HG03460 (cell line): ENCODE measurements at regions not wholly inside any gene's neighbourhood (a gene's known extent, or its start where the extent isn't known, plus 50 kb on each side); places are given as distances from the start of the nearest gene placed in this dataset.
"Not testable (repeated sequence)": the region's sequence is repeated elsewhere in the genome, so short reads cannot be mapped to it uniquely, and the experiment has no call there.

ENCODE experiments used
- ATAC-seq: cut with Tn5 transposase; IDR thresholded peaks from one replicate; pipeline ENCODE4 v1.9.1; 2021; ENCODE audit not compliant: unreplicated experiment

- ATAC-seq: no peak
These were observed 132.6 kb upstream of the ETV3 start for GRCh38 chr1:157270705-157271274.

GRCh38 chr1:157269656-157270375 lies 131.6 kb upstream of the ETV3 start:
- peak; percentile 83 for ATAC-seq

GRCh38 chr1:157262891-157263290 lies 124.7 kb upstream of the ETV3 start:
- ATAC-seq: no peak

- ATAC-seq: no peak
These were observed 124.2 kb upstream of the ETV3 start for GRCh38 chr1:157262422-157262821.

GRCh38 chr1:157255891-157256290 lies 117.7 kb upstream of the ETV3 start:
- not testable (repeated sequence) for ATAC-seq

- ATAC-seq: not testable (repeated sequence)
These were observed 116.0 kb upstream of the ETV3 start for GRCh38 chr1:157254183-157254582.

- ATAC-seq: no peak
These were observed 114.3 kb upstream of the ETV3 start for GRCh38 chr1:157252473-157252872.

- no peak for ATAC-seq
These were observed 111.5 kb upstream of the ETV3 start for GRCh38 chr1:157249739-157250138.

GRCh38 chr1:157249326-157249725 lies 111.1 kb upstream of the ETV3 start:
- ATAC-seq: no peak

GRCh38 chr1:157247764-157248049 lies 109.5 kb upstream of the ETV3 start:
- not testable (repeated sequence) for ATAC-seq

GRCh38 chr1:157247005-157247763 lies 109.0 kb upstream of the ETV3 start:
- no peak for ATAC-seq

- ATAC-seq: no peak
These were observed 107.6 kb upstream of the ETV3 start for GRCh38 chr1:157245823-157246222.

GRCh38 chr1:157241185-157241538 lies 103.0 kb upstream of the ETV3 start:
- no peak for ATAC-seq

GRCh38 chr1:157240495-157241184 lies 102.4 kb upstream of the ETV3 start:
- peak; percentile 66 for ATAC-seq

GRCh38 chr1:157239936-157240335 lies 101.7 kb upstream of the ETV3 start:
- no peak for ATAC-seq

- ATAC-seq: no peak
These were observed 100.4 kb upstream of the ETV3 start for GRCh38 chr1:157238585-157238984.

GRCh38 chr1:157237981-157238380 lies 99.8 kb upstream of the ETV3 start:
- no peak for ATAC-seq

- no peak for ATAC-seq
These were observed 99.3 kb upstream of the ETV3 start for GRCh38 chr1:157237522-157237921.

- ATAC-seq: no peak
These were observed 97.9 kb upstream of the ETV3 start for GRCh38 chr1:157236072-157236471.

GRCh38 chr1:157235307-157235706 lies 97.1 kb upstream of the ETV3 start:
- ATAC-seq: no peak

GRCh38 chr1:157234705-157235273 lies 96.6 kb upstream of the ETV3 start:
- ATAC-seq: no peak
